Activated B cell treated with CpG ODN at 0.5 μM for 24 hours (primary cell): ENCODE measurements at regions not wholly inside any gene's neighbourhood (a gene's known extent, or its start where the extent isn't known, plus 50 kb on each side); places are given as distances from the start of the nearest gene placed in this dataset.

Source experiments
- ATAC-seq: fragments of 200-7000 bp; cut with Tn5 transposase; one replicate; pipeline ENCODE4 v1.10.0; 2021; ENCODE audit warnings: low read depth, mild to moderate bottlenecking, moderate library complexity
- CTCF ChIA-PET: fragments of 350-600 bp; sonication (Branson Sonifier 250); formaldehyde crosslinking; loops from one replicate; lab custom pipeline; 2021; ENCODE audit warnings: antibody characterized with exemption; lab: Charles Lee
- POLR2A ChIA-PET: fragments of 350-600 bp; sonication (Branson Sonifier 250); formaldehyde crosslinking; loops from one replicate; lab custom pipeline; 2021; ENCODE audit warnings: antibody characterized with exemption; lab: Charles Lee
- DNase-seq: peaks from one replicate; pipeline ENCODE4 v3.0.0; 2022
- H3K27ac Mint-ChIP-seq: one replicate; pipeline ENCODE4 v1.8.0; 2020; ENCODE audit warnings: mixed read lengths
- H3K27me3 Mint-ChIP-seq: one replicate; pipeline ENCODE4 v1.8.0; 2021; ENCODE audit warnings: mixed read lengths
- H3K36me3 Mint-ChIP-seq: one replicate; pipeline ENCODE4 v1.8.0; 2021; ENCODE audit warnings: low read depth, mixed read lengths
- H3K4me1 Mint-ChIP-seq: one replicate; pipeline ENCODE4 v1.8.0; 2021; ENCODE audit warnings: mixed read lengths
- H3K4me3 Mint-ChIP-seq: one replicate; pipeline ENCODE4 v1.8.0; 2020; ENCODE audit warnings: mild to moderate bottlenecking, mixed read lengths
- H3K9me3 Mint-ChIP-seq: one replicate; pipeline ENCODE4 v1.8.0; 2020; ENCODE audit warnings: mixed read lengths
- intact Hi-C: fragments of 100-400 bp; cut with micrococcal nuclease; formaldehyde crosslinking; loops from one replicate; pipeline ENCODE4 v1.15.1; 2024
- TF ChIP-seq, protein P1 (sequence below): fragments of 200-600 bp; IDR thresholded peaks from one replicate; pipeline ENCODE4 v1.8.0; 2022; ENCODE audit warnings: antibody characterized with exemption, mild to moderate bottlenecking

DNA sequence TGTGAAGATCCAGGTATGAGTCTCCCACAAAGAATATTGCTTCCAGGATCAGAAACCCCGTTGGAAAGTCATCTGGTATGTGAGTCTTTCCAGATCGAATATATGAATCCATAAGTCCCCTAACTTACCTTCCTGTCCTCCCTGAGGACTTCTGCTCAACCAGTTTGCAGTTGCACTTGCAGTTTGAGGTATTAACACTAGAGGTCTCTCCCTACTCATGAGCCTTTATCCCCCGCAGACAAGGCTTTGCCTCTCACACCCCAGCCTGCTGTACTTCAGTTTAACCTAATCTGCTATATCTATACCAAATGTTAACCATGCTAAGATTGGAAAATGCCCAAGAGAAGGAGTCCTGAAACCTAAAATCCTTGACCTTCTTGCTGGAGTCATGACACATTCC is 135.3 kb upstream of the DEFB112 start:
- H3K4me1 Mint-ChIP-seq, result no peaks in the 10 kb centered on the region
- H3K4me3 Mint-ChIP-seq, result no peak overlapping the region
- peaks cover 5% of the 10 kb centered on the region for H3K9me3 Mint-ChIP-seq
- no peaks in the 10 kb centered on the region for H3K36me3 Mint-ChIP-seq
- CTCF ChIA-PET, result no interaction called here
- intact Hi-C loops, result no loop called here
- H3K27me3 Mint-ChIP-seq, result no peaks in the 10 kb centered on the region
- H3K27ac Mint-ChIP-seq, result no peak overlapping the region
- DNase-seq, result no peak
- POLR2A ChIA-PET, result no interaction called here
- no peak for ATAC-seq
- TF ChIP-seq, protein P1, sequence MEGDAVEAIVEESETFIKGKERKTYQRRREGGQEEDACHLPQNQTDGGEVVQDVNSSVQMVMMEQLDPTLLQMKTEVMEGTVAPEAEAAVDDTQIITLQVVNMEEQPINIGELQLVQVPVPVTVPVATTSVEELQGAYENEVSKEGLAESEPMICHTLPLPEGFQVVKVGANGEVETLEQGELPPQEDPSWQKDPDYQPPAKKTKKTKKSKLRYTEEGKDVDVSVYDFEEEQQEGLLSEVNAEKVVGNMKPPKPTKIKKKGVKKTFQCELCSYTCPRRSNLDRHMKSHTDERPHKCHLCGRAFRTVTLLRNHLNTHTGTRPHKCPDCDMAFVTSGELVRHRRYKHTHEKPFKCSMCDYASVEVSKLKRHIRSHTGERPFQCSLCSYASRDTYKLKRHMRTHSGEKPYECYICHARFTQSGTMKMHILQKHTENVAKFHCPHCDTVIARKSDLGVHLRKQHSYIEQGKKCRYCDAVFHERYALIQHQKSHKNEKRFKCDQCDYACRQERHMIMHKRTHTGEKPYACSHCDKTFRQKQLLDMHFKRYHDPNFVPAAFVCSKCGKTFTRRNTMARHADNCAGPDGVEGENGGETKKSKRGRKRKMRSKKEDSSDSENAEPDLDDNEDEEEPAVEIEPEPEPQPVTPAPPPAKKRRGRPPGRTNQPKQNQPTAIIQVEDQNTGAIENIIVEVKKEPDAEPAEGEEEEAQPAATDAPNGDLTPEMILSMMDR, result no peak

DNA sequence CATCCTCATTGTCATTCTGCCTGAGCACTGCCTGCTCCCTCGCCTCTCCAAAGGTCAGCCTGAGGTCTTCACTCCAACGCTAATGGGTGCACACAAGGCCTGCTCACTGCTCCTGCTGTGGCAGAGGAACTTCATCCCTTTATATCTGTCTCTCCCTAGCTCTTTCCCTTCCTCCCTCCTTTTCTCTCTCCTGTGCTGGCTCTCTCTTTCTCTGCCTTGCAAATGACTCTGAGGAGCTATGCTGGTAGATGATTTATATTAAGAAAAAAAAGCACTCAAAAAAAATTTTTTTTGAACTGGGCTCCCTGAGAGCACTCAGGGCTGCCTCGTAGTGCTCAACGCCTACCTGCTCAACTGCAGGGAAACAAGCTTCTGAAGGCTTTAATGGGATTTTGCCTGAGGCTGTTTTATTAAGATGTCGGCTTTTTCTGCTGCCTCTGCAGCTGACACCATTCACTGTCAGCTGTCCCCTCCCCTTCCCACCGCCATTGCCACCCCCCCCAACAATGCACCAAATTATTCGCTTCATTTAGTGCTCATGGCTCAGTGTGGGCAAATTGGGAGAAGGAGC is 137.7 kb upstream of the DEFB112 start:
- ChIA-PET CTCF (no interaction called here), POLR2A (no interaction called here)
- Mint-ChIP-seq H3K27ac (no peak overlapping the region), H3K4me1 (no peaks in the 10 kb centered on the region), H3K36me3 (no peaks in the 10 kb centered on the region), H3K9me3 (peaks cover 8% of the 10 kb centered on the region), H3K4me3 (no peak overlapping the region), H3K27me3 (no peaks in the 10 kb centered on the region)
- intact Hi-C loops, result no loop called here
- TF ChIP-seq, protein P1, result no peak
- DNase-seq, result no peak
- no peak for ATAC-seq

DNA sequence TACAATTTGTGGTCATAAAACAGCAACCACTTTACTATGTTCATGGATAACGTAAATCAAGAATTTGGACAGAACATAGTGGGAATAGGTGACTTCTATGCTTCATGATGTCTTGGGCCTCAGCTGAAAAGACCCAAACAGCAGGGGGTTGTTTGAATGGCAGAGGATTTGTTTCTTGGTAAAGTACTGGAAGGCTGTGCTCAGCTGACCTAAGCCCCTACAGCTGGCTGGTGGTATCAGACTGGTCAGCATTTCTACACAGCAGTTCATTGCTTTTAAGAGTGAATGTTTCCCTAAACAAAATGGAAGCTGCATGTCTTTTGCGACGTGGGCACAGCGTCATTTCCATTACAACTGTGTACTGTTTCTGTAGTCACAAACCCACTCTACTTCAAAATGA is 148.5 kb upstream of the DEFB112 start:
- ATAC-seq (no peak), DNase-seq (no peak)
- Mint-ChIP-seq H3K4me1 (no peaks in the 10 kb centered on the region), H3K27me3 (no peaks in the 10 kb centered on the region), H3K27ac (no peak overlapping the region), H3K4me3 (no peak overlapping the region), H3K36me3 (no peaks in the 10 kb centered on the region), H3K9me3 (no peaks in the 10 kb centered on the region)
- TF ChIP-seq, protein P1, result no peak
- POLR2A ChIA-PET, result no interaction called here
- intact Hi-C loops, result no loop called here
- CTCF ChIA-PET, result no interaction called here

DNA sequence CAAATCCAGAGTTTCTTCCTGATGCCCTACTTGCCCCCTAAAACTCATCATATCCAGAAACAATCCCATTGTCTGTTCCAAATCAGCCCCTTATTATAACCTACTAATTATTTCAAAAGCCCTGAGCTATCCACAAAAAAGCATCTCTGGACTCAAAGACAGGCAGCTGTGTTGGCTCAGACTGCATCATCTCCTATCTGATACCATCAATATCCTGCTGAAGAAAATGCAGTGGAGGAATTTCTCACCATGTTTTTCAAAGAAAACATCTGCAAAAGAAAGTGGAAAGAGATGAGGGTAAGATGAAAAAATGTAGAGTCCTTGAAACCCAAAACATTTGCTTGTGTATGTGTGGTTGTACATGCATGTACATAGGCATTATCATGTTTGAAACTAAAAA is 153.0 kb upstream of the DEFB112 start:
- H3K4me1 Mint-ChIP-seq, result no peaks in the 10 kb centered on the region
- POLR2A ChIA-PET, result no interaction called here

DNA sequence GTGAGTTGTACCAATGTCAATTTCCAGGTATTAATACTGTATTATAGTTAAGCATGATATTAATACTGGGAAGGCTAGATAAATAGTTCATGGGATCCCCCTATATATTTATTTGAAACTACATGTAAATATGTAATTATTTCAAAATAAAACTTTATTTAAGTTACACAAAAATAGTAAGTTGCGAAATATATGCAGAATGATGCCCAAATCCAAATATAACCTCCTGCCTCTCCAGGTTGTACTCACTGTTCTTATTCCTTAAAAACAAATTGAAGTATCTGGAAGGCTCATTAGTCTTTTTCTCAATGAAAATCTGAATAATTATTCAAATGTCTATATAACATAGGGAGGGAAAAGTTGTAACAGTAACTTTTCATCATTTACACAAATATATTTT is 161.9 kb upstream of the DEFB112 start:
- peaks cover 14% of the 10 kb centered on the region for H3K9me3 Mint-ChIP-seq
- H3K4me1 Mint-ChIP-seq, result no peaks in the 10 kb centered on the region
- intact Hi-C loops, result no loop called here
- CTCF ChIA-PET, result no interaction called here
- H3K27me3 Mint-ChIP-seq, result no peaks in the 10 kb centered on the region
- H3K36me3 Mint-ChIP-seq, result no peaks in the 10 kb centered on the region
- no peak overlapping the region for H3K4me3 Mint-ChIP-seq
- ATAC-seq (no peak), DNase-seq (no peak)
- no peak overlapping the region for H3K27ac Mint-ChIP-seq
- POLR2A ChIA-PET, result no interaction called here
- TF ChIP-seq, protein P1, result no peak

More for the DNA sequence above, 153.0 kb upstream of the DEFB112 start:
- H3K27ac Mint-ChIP-seq, result no peak overlapping the region
- ATAC-seq (no peak), DNase-seq (no peak)
- H3K36me3 Mint-ChIP-seq, result no peaks in the 10 kb centered on the region
- CTCF ChIA-PET, result no interaction called here
- H3K9me3 Mint-ChIP-seq, result peaks cover 6% of the 10 kb centered on the region
- H3K27me3 Mint-ChIP-seq, result no peaks in the 10 kb centered on the region
- TF ChIP-seq, protein P1, result no peak
- no peak overlapping the region for H3K4me3 Mint-ChIP-seq
- intact Hi-C loops, result no loop called here
